Psoas muscle (tissue), 7 donors: ENCODE measurements at regions not wholly inside any gene's neighbourhood (a gene's known extent, or its start where the extent isn't known, plus 50 kb on each side); places are given as distances from the start of the nearest gene placed in this dataset.

Experiments used
- ATAC-seq, 4 donors: fragments of 200-7000 bp; cut with Tn5 transposase; one replicate each; pipeline ENCODE4 v1.9.1; 2020; ENCODE audit warnings: moderate library complexity in 3 of 4, mild to moderate bottlenecking in 2 of 4
- DNase-seq, 2 donors: peaks; one replicate each; pipeline ENCODE4 v3.0.0-alpha.2; 2020
- H3K27ac ChIP-seq: fragments of 200-600 bp; one replicate; pipeline ENCODE4 v1.8.0; 2022
- H3K27me3 ChIP-seq, 3 donors: fragments of 200-600 bp in 1 of 3; one replicate each; pipeline versions ENCODE4 v1.6.1 to v1.8.0; 2013 to 2022; ENCODE audit warnings: low read length in 2 of 3, mild to moderate bottlenecking in 2 of 3, moderate library complexity in 1 of 3; ENCODE audit not compliant: insufficient read depth in 3 of 3
- H3K36me3 ChIP-seq, 2 donors: fragments of 200-600 bp in 1 of 2; one replicate each; pipeline versions ENCODE4 v1.6.1 to v1.8.0; 2013 to 2022; ENCODE audit warnings: low read depth in 1 of 2, mild to moderate bottlenecking in 1 of 2, moderate library complexity in 1 of 2; ENCODE audit not compliant: insufficient read depth in 1 of 2
- H3K4me1 ChIP-seq: fragments of 200-600 bp; one replicate; pipeline ENCODE4 v1.8.0; 2022
- H3K4me3 ChIP-seq: fragments of 200-600 bp; one replicate; pipeline ENCODE4 v1.8.0; 2022; ENCODE audit warnings: mild to moderate bottlenecking
- H3K9me3 ChIP-seq: fragments of 200-600 bp; one replicate; pipeline ENCODE4 v1.8.0; 2022
- WGBS, 3 donors: extraction: QIAGEN DNeasy Blood & Tissue Kit; methylation state at CpG; one replicate each; pipeline versions ENCODE4 v1.1.6 to v1.1.7; 2013; 5-methylcytosine and 5-hydroxymethylcytosine counted together
- intact Hi-C, 2 donors: fragments of 100-400 bp; cut with DNase I; formaldehyde crosslinking; loops; one replicate each; pipeline versions ENCODE4 v1.11.0 to v1.14.2; 2022
- TF ChIP-seq, protein P1 (sequence below): fragments of 200-600 bp; IDR thresholded peaks from one replicate; pipeline ENCODE4 v1.8.0; 2022; ENCODE audit warnings: antibody characterized with exemption
- donor health status: healthy with polysubstance abuse.
- donor health status: DM: no; HTN: no; CAD: no; lungs with moderate emphysema.
- donor health status: Bipolar disorder and iron deficiency.
- donor health status: healthy.
- donor health status: DM: yes; HTN: yes; CAD: no.
- donor health status: DM: no; HTN: no; CAD: no.
- donor health status: DM: yes; HTN: yes; CAD: no.

- Histone ChIP-seq H3K4me1 (no peaks in the 10 kb centered on the region), H3K9me3 (no peaks in the 10 kb centered on the region), H3K27me3 (no peaks in the 10 kb centered on the region), H3K4me3 (no peak overlapping the region), H3K36me3 (no peaks in the 10 kb centered on the region), H3K27ac (no peak overlapping the region)
- intact Hi-C loops: no loop called here
- no peak for ATAC-seq
- 74 to 87% (median 83%) methylated on average over 2 of the region's 2 CpGs for WGBS, 3 donors
- no peak for DNase-seq
- TF ChIP-seq, protein P1, sequence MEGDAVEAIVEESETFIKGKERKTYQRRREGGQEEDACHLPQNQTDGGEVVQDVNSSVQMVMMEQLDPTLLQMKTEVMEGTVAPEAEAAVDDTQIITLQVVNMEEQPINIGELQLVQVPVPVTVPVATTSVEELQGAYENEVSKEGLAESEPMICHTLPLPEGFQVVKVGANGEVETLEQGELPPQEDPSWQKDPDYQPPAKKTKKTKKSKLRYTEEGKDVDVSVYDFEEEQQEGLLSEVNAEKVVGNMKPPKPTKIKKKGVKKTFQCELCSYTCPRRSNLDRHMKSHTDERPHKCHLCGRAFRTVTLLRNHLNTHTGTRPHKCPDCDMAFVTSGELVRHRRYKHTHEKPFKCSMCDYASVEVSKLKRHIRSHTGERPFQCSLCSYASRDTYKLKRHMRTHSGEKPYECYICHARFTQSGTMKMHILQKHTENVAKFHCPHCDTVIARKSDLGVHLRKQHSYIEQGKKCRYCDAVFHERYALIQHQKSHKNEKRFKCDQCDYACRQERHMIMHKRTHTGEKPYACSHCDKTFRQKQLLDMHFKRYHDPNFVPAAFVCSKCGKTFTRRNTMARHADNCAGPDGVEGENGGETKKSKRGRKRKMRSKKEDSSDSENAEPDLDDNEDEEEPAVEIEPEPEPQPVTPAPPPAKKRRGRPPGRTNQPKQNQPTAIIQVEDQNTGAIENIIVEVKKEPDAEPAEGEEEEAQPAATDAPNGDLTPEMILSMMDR: no peak
Observed at GRCh38 chrX:16368696-16369095, 201.4 kb downstream of the MAGEB17 start.

GRCh38 chrX:16376056-16376455, 208.8 kb downstream of the MAGEB17 start:
- no peak overlapping the region for H3K4me3 ChIP-seq
- WGBS, 3 donors: 45 to 60% (median 56%) methylated on average over 2 of the region's 2 CpGs
- H3K27ac ChIP-seq: no peak overlapping the region
- DNase-seq: no peak
- H3K36me3 ChIP-seq: no peaks in the 10 kb centered on the region
- intact Hi-C loops: no loop called here
- H3K4me1 ChIP-seq: no peaks in the 10 kb centered on the region
- H3K27me3 ChIP-seq: no peaks in the 10 kb centered on the region
- ATAC-seq: no peak
- TF ChIP-seq, protein P1: no peak
- no peaks in the 10 kb centered on the region for H3K9me3 ChIP-seq

GRCh38 chrX:16386126-16386525, 218.8 kb downstream of the MAGEB17 start:
- H3K27me3 ChIP-seq: peaks cover 0 to 4% (median 0%) of the 10 kb centered on the region in 3 donors

DNA sequence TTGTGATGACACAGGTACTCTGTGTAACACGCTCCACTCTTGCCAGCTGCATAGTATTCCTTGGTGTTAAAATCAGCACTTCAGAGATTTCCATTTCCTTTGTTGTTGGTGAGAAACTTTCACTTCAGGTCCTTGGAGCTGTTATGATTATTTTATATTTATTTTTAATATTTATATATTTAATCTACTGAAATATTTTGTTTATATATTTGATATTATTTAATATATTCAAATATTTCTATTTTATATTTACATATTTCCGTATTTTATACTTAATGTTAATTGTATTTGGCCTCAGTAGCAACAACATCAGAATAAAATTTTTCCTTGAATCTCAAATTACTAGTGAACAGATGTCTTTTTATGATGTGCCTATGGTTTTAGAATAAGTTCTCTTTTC, 225.3 kb downstream of the MAGEB17 start:
- Histone ChIP-seq H3K27ac (no peak overlapping the region), H3K4me1 (no peaks in the 10 kb centered on the region), H3K4me3 (no peak overlapping the region), H3K36me3 (no peaks in the 10 kb centered on the region), H3K27me3 (no peaks in the 10 kb centered on the region), H3K9me3 (no peaks in the 10 kb centered on the region)
- intact Hi-C loops: no loop called here
- TF ChIP-seq, protein P1: no peak
- ATAC-seq: no peak
- DNase-seq: no peak
- 92 to 95% (median 92%) methylated on average over 2 of the region's 2 CpGs for WGBS, 3 donors

More at GRCh38 chrX:16386126-16386525, 218.8 kb downstream of the MAGEB17 start:
- intact Hi-C loops: no loop called here
- Histone ChIP-seq H3K4me3 (no peak overlapping the region), H3K27ac (no peak overlapping the region), H3K9me3 (no peaks in the 10 kb centered on the region), H3K36me3 (no peaks in the 10 kb centered on the region), H3K4me1 (no peaks in the 10 kb centered on the region)
- ATAC-seq (no peak), DNase-seq (no peak)
- TF ChIP-seq, protein P1: no peak

DNA sequence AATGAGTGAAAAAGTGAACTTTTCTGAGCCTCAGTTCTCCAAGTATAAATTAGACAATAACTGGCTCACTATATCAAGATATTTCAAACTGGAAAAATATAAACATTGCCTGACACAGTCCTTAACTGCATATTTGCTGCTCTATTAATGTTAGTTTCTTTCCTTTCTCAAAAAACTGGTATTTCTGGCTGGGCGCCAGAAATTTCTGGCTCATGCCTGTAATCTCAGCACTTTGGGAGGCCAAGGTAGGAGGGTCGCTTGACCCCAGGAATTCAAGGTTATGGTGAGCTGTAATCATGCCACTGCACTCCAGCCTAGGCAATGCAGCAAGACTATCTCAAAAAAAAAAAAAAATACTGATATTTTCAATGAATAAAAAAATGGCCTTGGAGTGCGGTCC, 227.0 kb downstream of the MAGEB17 start:
- Histone ChIP-seq H3K36me3 (no peaks in the 10 kb centered on the region), H3K9me3 (no peaks in the 10 kb centered on the region), H3K27me3 (no peaks in the 10 kb centered on the region), H3K4me3 (no peak overlapping the region), H3K27ac (no peak overlapping the region), H3K4me1 (no peaks in the 10 kb centered on the region)
- intact Hi-C loops: no loop called here
- DNase-seq: no peak
- TF ChIP-seq, protein P1: no peak
- no peak for ATAC-seq
- 65 to 74% (median 69%) methylated on average over 3 of the region's 3 CpGs for WGBS, 3 donors
